ENCODE measurements at regions not wholly inside any gene's neighbourhood (a gene's known extent, or its start where the extent isn't known, plus 50 kb on each side); places are given as distances from the start of the nearest gene placed in this dataset.

- no peak for TF ChIP-seq CTCF (conservative IDR thresholded peaks at IDR 0.05 in 1 of 2, IDR thresholded peaks at IDR 0.05 in 1 of 2; ENCODE audit: low read depth in 1 of 2, low read length in 2 of 2)
- TF ChIP-seq EZH2 (IDR thresholded peaks at IDR 0.05; ENCODE audit: low read length, missing control alignments): no peak
Observed at GRCh38 chr18:75156139-75156750, 52.7 kb downstream of the PTGR3 start.

Measured in fibroblast of lung (primary cell).